ENCODE measurements at regions not wholly inside any gene's neighbourhood (a gene's known extent, or its start where the extent isn't known, plus 50 kb on each side); places are given as distances from the start of the nearest gene placed in this dataset.

GRCh38 chr9:24766081-24766480 is 220.4 kb upstream of the IZUMO3 start:
- Mint-ChIP-seq H3K27me3 (ENCODE audit: low read depth) (no peaks in the 10 kb centered on the region), H3K9me3 (peaks cover 24% of the 10 kb centered on the region), H3K4me3 (no peak overlapping the region), H3K27ac (no peak overlapping the region), H3K4me1 (no peaks in the 10 kb centered on the region), H3K36me3 (no peaks in the 10 kb centered on the region)
- TF ChIP-seq CTCF (IDR thresholded peaks at IDR 0.05; ENCODE audit: unreplicated experiment), result no peak
- DNase-seq (ENCODE audit: low spot score in 2 of 2, unreplicated experiment in 2 of 2), result no peak

GRCh38 chr9:24765025-24765756 is 219.5 kb upstream of the IZUMO3 start:
- Mint-ChIP-seq H3K36me3 (no peaks in the 10 kb centered on the region), H3K4me3 (no peak overlapping the region), H3K27ac (no peak overlapping the region), H3K4me1 (no peaks in the 10 kb centered on the region), H3K9me3 (peaks cover 33% of the 10 kb centered on the region), H3K27me3 (ENCODE audit: low read depth) (no peaks in the 10 kb centered on the region)
- TF ChIP-seq CTCF (IDR thresholded peaks at IDR 0.05; ENCODE audit: unreplicated experiment), result no peak
- no peak for DNase-seq (ENCODE audit: low spot score in 2 of 2, unreplicated experiment in 2 of 2)

- Mint-ChIP-seq H3K27ac (no peak overlapping the region), H3K27me3 (ENCODE audit: low read depth) (peaks cover 14% of the 10 kb centered on the region), H3K36me3 (no peaks in the 10 kb centered on the region), H3K4me1 (no peaks in the 10 kb centered on the region), H3K9me3 (no peaks in the 10 kb centered on the region), H3K4me3 (no peak overlapping the region)
- no peak for DNase-seq (ENCODE audit: low spot score in 2 of 2, unreplicated experiment in 2 of 2)
- no peak for TF ChIP-seq CTCF (IDR thresholded peaks at IDR 0.05; ENCODE audit: unreplicated experiment)
These were observed 192.8 kb upstream of the IZUMO3 start for GRCh38 chr9:24738421-24738961.

- peaks cover 21% of the 10 kb centered on the region for H3K27me3 Mint-ChIP-seq (ENCODE audit: low read depth)
These were observed 186.1 kb upstream of the IZUMO3 start for GRCh38 chr9:24731754-24732153.

GRCh38 chr9:24721621-24722020 is 175.9 kb upstream of the IZUMO3 start:
- H3K4me1 Mint-ChIP-seq, result peaks cover 5% of the 10 kb centered on the region
- no peak overlapping the region for H3K4me3 Mint-ChIP-seq
- no peak for TF ChIP-seq CTCF (IDR thresholded peaks at IDR 0.05; ENCODE audit: unreplicated experiment)
- no peak overlapping the region for H3K27ac Mint-ChIP-seq
- peaks cover 50% of the 10 kb centered on the region for H3K27me3 Mint-ChIP-seq (ENCODE audit: low read depth)
- H3K9me3 Mint-ChIP-seq, result no peaks in the 10 kb centered on the region
- no peak for DNase-seq (ENCODE audit: low spot score in 2 of 2, unreplicated experiment in 2 of 2)
- H3K36me3 Mint-ChIP-seq, result no peaks in the 10 kb centered on the region

More at GRCh38 chr9:24731754-24732153, 186.1 kb upstream of the IZUMO3 start:
- no peaks in the 10 kb centered on the region for H3K4me1 Mint-ChIP-seq
- peaks cover 8% of the 10 kb centered on the region for H3K9me3 Mint-ChIP-seq
- no peak for TF ChIP-seq CTCF (IDR thresholded peaks at IDR 0.05; ENCODE audit: unreplicated experiment)
- no peaks in the 10 kb centered on the region for H3K36me3 Mint-ChIP-seq
- no peak for DNase-seq (ENCODE audit: low spot score in 2 of 2, unreplicated experiment in 2 of 2)
- no peak overlapping the region for H3K27ac Mint-ChIP-seq
- H3K4me3 Mint-ChIP-seq, result no peak overlapping the region

Data from mesothelial cell of epicardium (in vitro differentiated cells).